GM18520 (cell line): ENCODE measurements at regions not wholly inside any gene's neighbourhood (a gene's known extent, or its start where the extent isn't known, plus 50 kb on each side); places are given as distances from the start of the nearest gene placed in this dataset.

Experiments used
- ATAC-seq: cut with Tn5 transposase; IDR thresholded peaks from one replicate; pipeline ENCODE4 v1.9.1; 2021; ENCODE audit not compliant: unreplicated experiment

- ATAC-seq: no peak
These were observed 74.0 kb upstream of the SEPTIN5 start for GRCh38 chr22:19640306-19640705.

GRCh38 chr22:19641254-19641982 lies 72.9 kb upstream of the SEPTIN5 start:
- ATAC-seq: no peak

GRCh38 chr22:19641983-19642451 lies 72.3 kb upstream of the SEPTIN5 start:
- no peak for ATAC-seq

- ATAC-seq: no peak
These were observed 70.6 kb upstream of the SEPTIN5 start for GRCh38 chr22:19643448-19644313.

GRCh38 chr22:19644314-19645223 lies 69.7 kb upstream of the SEPTIN5 start:
- ATAC-seq: no peak

- ATAC-seq: no peak
These were observed 68.9 kb upstream of the SEPTIN5 start for GRCh38 chr22:19645391-19645790.

- no peak for ATAC-seq
These were observed 68.4 kb upstream of the SEPTIN5 start for GRCh38 chr22:19645905-19646304.

- ATAC-seq: no peak
These were observed 67.9 kb upstream of the SEPTIN5 start for GRCh38 chr22:19646383-19646782.

GRCh38 chr22:19648419-19648929 lies 65.8 kb upstream of the SEPTIN5 start:
- no peak for ATAC-seq

- no peak for ATAC-seq
These were observed 62.0 kb upstream of the SEPTIN5 start for GRCh38 chr22:19652316-19652715.

GRCh38 chr22:19654338-19654987 lies 59.8 kb upstream of the SEPTIN5 start:
- ATAC-seq: no peak

- ATAC-seq: no peak
These were observed 58.9 kb upstream of the SEPTIN5 start for GRCh38 chr22:19655399-19655798.

- ATAC-seq: no peak
These were observed 57.6 kb upstream of the SEPTIN5 start for GRCh38 chr22:19656541-19657251.

GRCh38 chr22:19657252-19658056 lies 56.8 kb upstream of the SEPTIN5 start:
- ATAC-seq: no peak

- ATAC-seq: no peak
These were observed 56.0 kb upstream of the SEPTIN5 start for GRCh38 chr22:19658057-19658966.

GRCh38 chr22:19658967-19659804 lies 55.1 kb upstream of the SEPTIN5 start:
- no peak for ATAC-seq

GRCh38 chr22:19659805-19660345 lies 54.4 kb upstream of the SEPTIN5 start:
- no peak for ATAC-seq
